PC-3 (cell line): ENCODE measurements at regions not wholly inside any gene's neighbourhood (a gene's known extent, or its start where the extent isn't known, plus 50 kb on each side); places are given as distances from the start of the nearest gene placed in this dataset.

Experiments used
- ATAC-seq: fragments of 200-7000 bp; cut with Tn5 transposase; 2 replicates; pipeline ENCODE4 v1.9.1; 2020; ENCODE audit warnings: mild to moderate bottlenecking, moderate library complexity
- BruUV-seq: library from RNA; stranded (reverse); fragments of 400-500 nt; replicated peaks from 2 replicates; lab custom pipeline; 2021; lab: Mats Ljungman, UMichigan
- CTCF ChIA-PET: fragments of 300-600 bp; sonication (Branson Sonifier 250); formaldehyde crosslinking; loops from one replicate; lab custom pipeline; 2022; ENCODE audit warnings: antibody characterized with exemption; lab: Charles Lee
- POLR2A ChIA-PET: fragments of 300-600 bp; sonication (Branson Sonifier 250); formaldehyde crosslinking; loops from one replicate; lab custom pipeline; 2022; ENCODE audit warnings: antibody characterized with exemption; ENCODE audit not compliant: unreplicated experiment; lab: Charles Lee
- DNase-seq: peaks from one replicate; pipeline ENCODE4 v3.0.0-alpha.2; 2015
- H2AFZ ChIP-seq: fragments of 300-600 bp; sonication (generic); 2 replicates; pipeline ENCODE4 v1.6.0; 2016; ENCODE audit warnings: antibody characterized with exemption, low read length
- H3F3A ChIP-seq: fragments of 300-600 bp; sonication (generic); one replicate; pipeline ENCODE4 v1.6.0; 2017; ENCODE audit warnings: antibody characterized with exemption, low read length, control low read depth, mild to moderate bottlenecking; ENCODE audit not compliant: unreplicated experiment
- H3K27ac ChIP-seq: fragments of 300-600 bp; sonication (generic); 2 replicates; pipeline ENCODE4 v1.5.1; 2016; ENCODE audit warnings: mild to moderate bottlenecking, low read length
- H3K27me3 ChIP-seq: fragments of 300-600 bp; sonication (generic); 2 replicates; pipeline ENCODE4 v1.6.1; 2016; ENCODE audit warnings: low read length, mixed read lengths
- H3K36me3 ChIP-seq: fragments of 300-600 bp; sonication (generic); 2 replicates; pipeline ENCODE4 v1.6.1; 2016; ENCODE audit warnings: low read depth, mixed run types, low read length, mixed read lengths
- H3K4me1 ChIP-seq: fragments of 300-600 bp; sonication (generic); 2 replicates; pipeline ENCODE4 v1.5.1; 2016; ENCODE audit warnings: low read length; ENCODE audit not compliant: insufficient read depth
- H3K4me2 ChIP-seq: fragments of 300-600 bp; sonication (generic); 2 replicates; pipeline ENCODE4 v1.6.0; 2016; ENCODE audit warnings: low read length
- H3K4me3 ChIP-seq: fragments of 300-600 bp; sonication (generic); 2 replicates; pipeline ENCODE4 v1.5.1; 2016; ENCODE audit warnings: mild to moderate bottlenecking, low read length, mixed read lengths
- H3K79me2 ChIP-seq: fragments of 300-600 bp; sonication (generic); 2 replicates; pipeline ENCODE4 v1.6.1; 2017; ENCODE audit warnings: low read length, mixed read lengths
- H3K9ac ChIP-seq: fragments of 300-600 bp; sonication (generic); 2 replicates; pipeline ENCODE4 v1.6.0; 2016; ENCODE audit warnings: mild to moderate bottlenecking, low read length
- H3K9me2 ChIP-seq: fragments of 300-600 bp; sonication (generic); replicated peaks from 2 replicates; pipeline ENCODE4 v1.6.1; 2016; ENCODE audit warnings: mixed run types, low read length, mixed read lengths
- H3K9me3 ChIP-seq: fragments of 300-600 bp; sonication (generic); 2 replicates; pipeline ENCODE4 v1.6.1; 2016; ENCODE audit warnings: low read length, mixed read lengths
- H4K20me1 ChIP-seq: fragments of 300-600 bp; sonication (generic); 2 replicates; pipeline ENCODE4 v1.6.1; 2016; ENCODE audit warnings: low read length, mixed read lengths
- CTCF ChIP-seq: fragments of 300-600 bp; sonication (generic); conservative IDR thresholded peaks from 2 replicates; pipeline ENCODE4 v1.5.1; 2017; ENCODE audit warnings: antibody characterized with exemption, low read depth, mild to moderate bottlenecking, low read length
- EZH2 ChIP-seq: fragments of 300-600 bp; sonication (generic); IDR thresholded peaks from one replicate; pipeline ENCODE4 v1.6.1; 2017; ENCODE audit warnings: antibody characterized with exemption, mild to moderate bottlenecking, low read length; ENCODE audit not compliant: unreplicated experiment
- EZH2phosphoT487 ChIP-seq: fragments of 300-600 bp; sonication (generic); IDR thresholded peaks from 2 replicates; pipeline ENCODE4 v1.6.1; 2018; ENCODE audit warnings: mild to moderate bottlenecking, antibody characterized with exemption, low read length, borderline replicate concordance
- intact Hi-C: fragments of 100-400 bp; cut with micrococcal nuclease; formaldehyde crosslinking; loops from 2 replicates; pipeline ENCODE4 v1.9.0; 2023

- POLR2A ChIA-PET, result no interaction called here
- no peaks in the 10 kb centered on the region for H3K9me2 ChIP-seq
- no peaks in the 10 kb centered on the region for H4K20me1 ChIP-seq
- intact Hi-C loops, result loop anchor here (10.0 kb wide), 1 partner anchor 259 kb away; no protein-coding TSS in a partner anchor
- no peak overlapping the region for H3K27ac ChIP-seq
- no peak overlapping the region for H3K4me3 ChIP-seq
- no peak overlapping the region for H3K9ac ChIP-seq
- H3K36me3 ChIP-seq, result no peaks in the 10 kb centered on the region
- ATAC-seq, result no peak
- TF ChIP-seq EZH2phosphoT487, result no peak
- TF ChIP-seq EZH2, result no peak
- no peak for TF ChIP-seq CTCF
- no peak overlapping the region for H3K4me2 ChIP-seq
- H3F3A ChIP-seq, result no peaks in the 10 kb centered on the region
- H3K4me1 ChIP-seq, result no peaks in the 10 kb centered on the region
- H2AFZ ChIP-seq, result no peak overlapping the region
- CTCF ChIA-PET, result no interaction called here
- no peaks in the 10 kb centered on the region for H3K9me3 ChIP-seq
- BruUV-seq, result no TSS peak
- no peak for DNase-seq
- H3K79me2 ChIP-seq, result no peaks in the 10 kb centered on the region
- peaks cover 19% of the 10 kb centered on the region for H3K27me3 ChIP-seq
Observed at GRCh38 chr5:168054091-168054490, 237.4 kb upstream of the WWC1 start.

GRCh38 chr5:168055141-168055683, 236.2 kb upstream of the WWC1 start:
- H3K79me2 ChIP-seq, result no peaks in the 10 kb centered on the region
- H3K9me3 ChIP-seq, result no peaks in the 10 kb centered on the region
- no peaks in the 10 kb centered on the region for H4K20me1 ChIP-seq
- H3K9ac ChIP-seq, result no peak overlapping the region
- CTCF ChIA-PET, result no interaction called here
- no peaks in the 10 kb centered on the region for H3K36me3 ChIP-seq
- no TSS peak for BruUV-seq
- no peaks in the 10 kb centered on the region for H3F3A ChIP-seq
- no peaks in the 10 kb centered on the region for H3K9me2 ChIP-seq
- TF ChIP-seq EZH2phosphoT487, result no peak
- no peak for TF ChIP-seq EZH2
- TF ChIP-seq CTCF, result no peak
- no peaks in the 10 kb centered on the region for H3K4me1 ChIP-seq
- no peak overlapping the region for H2AFZ ChIP-seq
- POLR2A ChIA-PET, result no interaction called here
- no peak overlapping the region for H3K4me2 ChIP-seq
- DNase-seq (no peak), ATAC-seq (no peak)
- H3K27me3 ChIP-seq, result peaks cover 9% of the 10 kb centered on the region
- H3K4me3 ChIP-seq, result no peak overlapping the region
- intact Hi-C loops, result loop anchor here (10.0 kb wide), 1 partner anchor 260 kb away; no protein-coding TSS in a partner anchor
- H3K27ac ChIP-seq, result no peak overlapping the region

GRCh38 chr5:168055961-168056360, 235.5 kb upstream of the WWC1 start:
- H2AFZ ChIP-seq, result no peak overlapping the region

More at GRCh38 chr5:168055961-168056360, 235.5 kb upstream of the WWC1 start:
- no peak overlapping the region for H3K4me3 ChIP-seq
- no peak for ATAC-seq
- peaks cover 9% of the 10 kb centered on the region for H3K27me3 ChIP-seq
- CTCF ChIA-PET, result interaction anchor here (0.6 kb wide), 1 partner anchor 55 kb away, joined by 4 read pairs; no protein-coding TSS in a partner anchor
- H3K4me2 ChIP-seq, result no peak overlapping the region
- no peaks in the 10 kb centered on the region for H3K9me2 ChIP-seq
- intact Hi-C loops, result loop anchor here (10.0 kb wide), 1 partner anchor 261 kb away; no protein-coding TSS in a partner anchor
- no peaks in the 10 kb centered on the region for H3K36me3 ChIP-seq
- H3K27ac ChIP-seq, result no peak overlapping the region
- H3K79me2 ChIP-seq, result no peaks in the 10 kb centered on the region
- POLR2A ChIA-PET, result no interaction called here
- no peaks in the 10 kb centered on the region for H3F3A ChIP-seq
- no peak overlapping the region for H3K9ac ChIP-seq
- H4K20me1 ChIP-seq, result no peaks in the 10 kb centered on the region
- TF ChIP-seq EZH2phosphoT487 (no peak), CTCF (no peak), EZH2 (no peak)
- H3K4me1 ChIP-seq, result no peaks in the 10 kb centered on the region
- DNase-seq, result no peak
- H3K9me3 ChIP-seq, result no peaks in the 10 kb centered on the region
- no TSS peak for BruUV-seq
